ENCODE measurements at regions not wholly inside any gene's neighbourhood (a gene's known extent, or its start where the extent isn't known, plus 50 kb on each side); places are given as distances from the start of the nearest gene placed in this dataset.

- H3K79me2 ChIP-seq (ENCODE audit: low read depth): no peaks in the 10 kb centered on the region
- Mint-ChIP-seq H3K9me3 (no peaks in the 10 kb centered on the region), H3K27me3 (ENCODE audit: insufficient read depth, low read depth) (peaks cover 3% of the 10 kb centered on the region), H3K27ac (no peak overlapping the region), H3K4me1 (peaks cover 6% of the 10 kb centered on the region), H3K4me3 (no peak overlapping the region), H3K36me3 (no peaks in the 10 kb centered on the region)
- no peaks in the 10 kb centered on the region for H4K20me1 ChIP-seq (ENCODE audit: low read depth)
- H3F3A ChIP-seq (ENCODE audit: low read depth): no peaks in the 10 kb centered on the region
- H3K9ac ChIP-seq: no peak overlapping the region
- peak overlapping the region; percentile 14 for H2AFZ ChIP-seq (replicated peaks)
- DNase-seq (ENCODE audit: low spot score): peak; percentile 35
- H3K4me3 ChIP-seq: no peak overlapping the region
- H3K4me2 ChIP-seq: peak overlapping the region; percentile 23
- H3K27me3 ChIP-seq: no peaks in the 10 kb centered on the region
- no peaks in the 10 kb centered on the region for H3K36me3 ChIP-seq
- TF ChIP-seq EZH2 (IDR thresholded peaks at IDR 0.05): no peak
- no peak for TF ChIP-seq EZH2phosphoT487 (IDR thresholded peaks at IDR 0.05)
- no peak for TF ChIP-seq CTCF (IDR thresholded peaks at IDR 0.05)
- H3K4me1 ChIP-seq: peaks cover 15% of the 10 kb centered on the region
- H3K27ac ChIP-seq: no peak overlapping the region
- no peaks in the 10 kb centered on the region for H3K9me3 ChIP-seq (ENCODE audit: low read depth)
Observed at GRCh38 chr1:213782941-213783672, 204.7 kb upstream of the PROX1 start.

- no peak overlapping the region for H3K4me2 ChIP-seq
- H2AFZ ChIP-seq (replicated peaks): peak overlapping the region; percentile 35
- Mint-ChIP-seq H3K27ac (no peak overlapping the region), H3K4me3 (no peak overlapping the region), H3K4me1 (peaks cover 6% of the 10 kb centered on the region), H3K27me3 (ENCODE audit: insufficient read depth, low read depth) (peaks cover 3% of the 10 kb centered on the region), H3K36me3 (no peaks in the 10 kb centered on the region), H3K9me3 (no peaks in the 10 kb centered on the region)
- DNase-seq (ENCODE audit: low spot score): no peak
- H3K9ac ChIP-seq: no peak overlapping the region
- no peak overlapping the region for H3K4me3 ChIP-seq
- no peaks in the 10 kb centered on the region for H3K9me3 ChIP-seq (ENCODE audit: low read depth)
- H3F3A ChIP-seq (ENCODE audit: low read depth): no peaks in the 10 kb centered on the region
- no peaks in the 10 kb centered on the region for H3K27me3 ChIP-seq
- TF ChIP-seq CTCF (IDR thresholded peaks at IDR 0.05): no peak
- TF ChIP-seq EZH2 (IDR thresholded peaks at IDR 0.05): no peak
- TF ChIP-seq EZH2phosphoT487 (IDR thresholded peaks at IDR 0.05): no peak
- H3K79me2 ChIP-seq (ENCODE audit: low read depth): no peaks in the 10 kb centered on the region
- peaks cover 11% of the 10 kb centered on the region for H3K4me1 ChIP-seq
- H4K20me1 ChIP-seq (ENCODE audit: low read depth): no peaks in the 10 kb centered on the region
- no peaks in the 10 kb centered on the region for H3K36me3 ChIP-seq
- no peak overlapping the region for H3K27ac ChIP-seq
Observed at GRCh38 chr1:213783893-213784292, 203.9 kb upstream of the PROX1 start.

- no peaks in the 10 kb centered on the region for H3K9me3 Mint-ChIP-seq
- no peaks in the 10 kb centered on the region for H3K9me3 ChIP-seq (ENCODE audit: low read depth)
- H3K9ac ChIP-seq: no peak overlapping the region
- no peak overlapping the region for H3K4me3 ChIP-seq
- H3K27ac Mint-ChIP-seq: no peak overlapping the region
- no peaks in the 10 kb centered on the region for H4K20me1 ChIP-seq (ENCODE audit: low read depth)
- no peak overlapping the region for H2AFZ ChIP-seq (replicated peaks)
- DNase-seq (ENCODE audit: low spot score): no peak
- TF ChIP-seq EZH2 (IDR thresholded peaks at IDR 0.05): no peak
- TF ChIP-seq EZH2phosphoT487 (IDR thresholded peaks at IDR 0.05): no peak
- TF ChIP-seq CTCF (IDR thresholded peaks at IDR 0.05): no peak
- no peak overlapping the region for H3K27ac ChIP-seq
- no peak overlapping the region for H3K4me2 ChIP-seq
- no peaks in the 10 kb centered on the region for H3K27me3 ChIP-seq
- no peaks in the 10 kb centered on the region for H3K27me3 Mint-ChIP-seq (ENCODE audit: insufficient read depth, low read depth)
- no peaks in the 10 kb centered on the region for H3K36me3 Mint-ChIP-seq
- peaks cover 6% of the 10 kb centered on the region for H3K4me1 Mint-ChIP-seq
- peaks cover 11% of the 10 kb centered on the region for H3K4me1 ChIP-seq
- no peak overlapping the region for H3K4me3 Mint-ChIP-seq
- H3K36me3 ChIP-seq: no peaks in the 10 kb centered on the region
- no peaks in the 10 kb centered on the region for H3F3A ChIP-seq (ENCODE audit: low read depth)
- H3K79me2 ChIP-seq (ENCODE audit: low read depth): no peaks in the 10 kb centered on the region
Observed at GRCh38 chr1:213786683-213787082, 201.1 kb upstream of the PROX1 start.

Measured in neural progenitor cell (in vitro differentiated cells).